Right ventricle myocardium superior (tissue), 1 donor: ENCODE measurements at regions not wholly inside any gene's neighbourhood (a gene's known extent, or its start where the extent isn't known, plus 50 kb on each side); places are given as distances from the start of the nearest gene placed in this dataset.

ENCODE experiments used
- ATAC-seq: fragments of 200-7000 bp; cut with Tn5 transposase; one replicate; pipeline ENCODE4 v1.9.1; 2020; ENCODE audit warnings: mild to moderate bottlenecking; ENCODE audit not compliant: poor library complexity
- DNase-seq: peaks from one replicate; pipeline ENCODE4 v3.0.0-alpha.2; 2020
- intact Hi-C: fragments of 100-400 bp; cut with DNase I; formaldehyde crosslinking; loops from one replicate; pipeline ENCODE4 v1.11.2; 2022
- donor health status: DM: no; HTN: yes; CAD: no; lungs with severe emphysema.

DNA sequence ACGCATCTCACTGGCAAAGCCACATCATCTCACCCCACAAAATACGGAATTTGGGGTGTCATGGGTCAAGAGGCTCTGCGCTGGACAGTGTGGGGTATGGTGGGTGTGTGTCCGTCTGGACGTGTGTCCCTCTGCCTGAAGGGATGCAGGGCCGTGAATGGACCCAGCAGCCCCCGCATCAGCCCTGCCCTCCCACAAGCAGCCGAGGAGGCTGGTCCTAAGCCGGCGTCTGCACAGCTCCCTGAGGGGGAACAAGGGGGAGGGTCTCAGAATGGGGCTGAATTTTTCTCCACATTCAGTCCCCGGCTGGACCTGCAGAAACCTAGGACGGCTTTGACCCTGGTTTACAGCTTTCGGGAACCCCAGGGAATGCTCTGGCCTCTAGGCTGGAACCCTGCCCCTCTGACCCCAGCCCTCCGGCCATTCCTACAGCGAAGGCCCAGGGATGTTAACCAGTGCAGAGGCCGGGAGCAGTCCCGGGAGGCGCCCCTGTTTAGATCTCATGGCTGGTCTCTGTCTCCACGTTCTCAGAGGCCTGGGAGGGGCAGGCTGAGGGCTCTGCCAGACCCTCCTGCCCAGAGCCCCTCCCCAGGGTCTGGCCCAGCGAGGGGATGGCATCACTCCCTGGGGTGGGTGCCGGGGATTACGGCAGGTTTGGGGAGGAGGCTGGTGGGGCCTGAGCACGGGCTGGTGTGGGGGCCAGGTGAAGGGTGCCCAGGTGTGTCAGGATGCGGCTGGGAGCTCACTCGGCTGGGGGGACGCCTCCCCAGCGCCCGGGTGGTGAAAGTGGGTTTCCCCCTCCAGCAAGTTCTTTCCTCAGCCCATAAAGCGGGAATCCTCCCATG is 156.5 kb upstream of the C14orf180 start:
- DNase-seq (no peak), ATAC-seq (no peak)
- intact Hi-C loops, result no loop called here

DNA sequence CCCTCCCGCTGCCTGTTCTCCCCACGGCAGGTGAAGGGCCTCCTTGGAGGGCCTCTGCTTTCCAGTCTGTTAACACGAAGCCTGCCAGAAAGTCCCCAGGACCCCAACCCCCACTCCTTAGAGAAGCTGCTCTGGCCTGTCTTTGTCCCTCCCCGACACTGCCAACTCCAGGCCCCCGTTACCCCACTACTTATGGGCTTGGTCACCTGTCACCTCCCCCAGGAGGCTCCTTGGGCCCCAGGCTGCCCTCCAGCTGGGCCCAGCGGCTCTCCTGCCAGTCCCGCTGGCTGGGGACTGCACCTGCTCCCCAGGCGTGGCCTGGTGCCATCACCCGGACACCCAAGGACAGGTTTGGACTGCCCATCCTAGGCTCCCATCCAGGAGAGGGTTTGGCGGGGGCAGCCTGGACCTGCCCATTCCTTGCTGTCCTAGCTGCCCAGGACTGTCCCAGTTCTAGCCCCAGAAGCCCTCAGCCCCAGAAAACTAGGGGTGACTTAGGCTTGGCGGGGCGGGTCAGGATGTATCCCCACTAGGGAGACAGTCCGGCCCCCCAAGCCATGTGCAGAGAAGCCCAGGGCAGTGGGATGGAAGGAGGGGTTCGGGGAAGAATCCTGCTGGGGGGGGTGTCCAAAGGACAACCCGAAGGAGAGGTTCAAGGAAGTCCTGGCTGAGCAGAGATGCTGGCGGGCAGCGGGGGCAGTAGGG is 155.7 kb upstream of the C14orf180 start:
- ATAC-seq, result no peak
- no peak for DNase-seq
- intact Hi-C loops, result no loop called here

DNA sequence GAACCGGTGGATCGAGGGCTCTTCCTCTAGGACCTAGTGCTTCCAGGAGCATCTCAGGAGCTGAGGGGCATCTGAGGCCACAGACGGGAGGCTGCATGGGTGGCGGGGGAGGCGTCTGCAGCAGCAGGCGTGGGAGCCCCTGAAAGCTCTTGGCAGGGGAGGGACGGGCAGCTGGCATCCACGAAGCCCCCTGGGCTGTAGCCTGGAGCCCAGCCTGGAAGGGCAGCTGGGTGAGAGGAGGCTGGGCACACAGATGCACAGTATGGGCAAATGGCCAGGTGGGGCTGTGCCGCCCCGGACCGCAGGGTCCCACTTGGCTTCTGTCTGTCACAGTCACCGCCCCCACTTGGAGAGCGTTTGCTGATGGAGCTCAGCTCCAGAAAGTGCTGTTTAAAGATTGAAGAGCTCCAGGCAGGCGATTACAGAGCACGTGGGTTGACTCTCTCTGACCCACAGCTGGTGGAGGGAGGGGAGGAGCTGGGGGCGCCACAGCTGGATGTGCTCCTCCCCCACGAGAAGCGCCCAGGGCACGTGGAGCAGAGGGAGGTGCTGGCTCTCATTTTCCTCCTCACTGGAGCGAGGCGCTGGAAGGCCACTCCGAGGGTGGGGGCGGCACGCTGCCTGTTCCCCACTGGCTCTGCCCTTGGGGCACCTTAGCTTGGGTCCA is 155.0 kb upstream of the C14orf180 start:
- peak; percentile 29 for DNase-seq
- ATAC-seq, result no peak
- intact Hi-C loops, result no loop called here

DNA sequence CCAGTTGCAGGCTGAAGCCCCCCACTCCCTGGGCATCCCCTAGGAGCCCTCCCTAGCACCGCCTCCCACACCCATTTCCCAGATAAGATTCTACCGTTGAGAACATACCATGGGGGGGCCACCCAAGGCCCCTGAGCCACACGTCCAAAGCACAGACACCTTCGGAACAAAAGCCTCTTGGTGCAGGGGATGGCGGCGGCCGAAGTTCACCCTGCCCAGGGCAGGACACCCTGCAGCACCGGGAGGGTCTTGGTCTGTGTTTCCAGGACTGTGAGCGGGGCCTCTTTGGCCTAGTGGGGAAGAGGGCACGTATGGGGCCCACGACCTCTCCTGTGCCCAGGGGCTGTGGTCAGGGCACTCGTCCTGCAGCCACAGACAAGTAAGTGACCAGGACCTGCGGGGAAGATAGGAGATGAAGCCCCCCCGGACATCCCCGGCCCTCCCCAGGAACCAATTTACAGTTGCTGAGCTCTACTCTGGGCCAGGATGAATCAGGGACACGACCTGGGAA is 154.3 kb upstream of the C14orf180 start:
- DNase-seq, result no peak
- intact Hi-C loops, result no loop called here
- ATAC-seq, result no peak

DNA sequence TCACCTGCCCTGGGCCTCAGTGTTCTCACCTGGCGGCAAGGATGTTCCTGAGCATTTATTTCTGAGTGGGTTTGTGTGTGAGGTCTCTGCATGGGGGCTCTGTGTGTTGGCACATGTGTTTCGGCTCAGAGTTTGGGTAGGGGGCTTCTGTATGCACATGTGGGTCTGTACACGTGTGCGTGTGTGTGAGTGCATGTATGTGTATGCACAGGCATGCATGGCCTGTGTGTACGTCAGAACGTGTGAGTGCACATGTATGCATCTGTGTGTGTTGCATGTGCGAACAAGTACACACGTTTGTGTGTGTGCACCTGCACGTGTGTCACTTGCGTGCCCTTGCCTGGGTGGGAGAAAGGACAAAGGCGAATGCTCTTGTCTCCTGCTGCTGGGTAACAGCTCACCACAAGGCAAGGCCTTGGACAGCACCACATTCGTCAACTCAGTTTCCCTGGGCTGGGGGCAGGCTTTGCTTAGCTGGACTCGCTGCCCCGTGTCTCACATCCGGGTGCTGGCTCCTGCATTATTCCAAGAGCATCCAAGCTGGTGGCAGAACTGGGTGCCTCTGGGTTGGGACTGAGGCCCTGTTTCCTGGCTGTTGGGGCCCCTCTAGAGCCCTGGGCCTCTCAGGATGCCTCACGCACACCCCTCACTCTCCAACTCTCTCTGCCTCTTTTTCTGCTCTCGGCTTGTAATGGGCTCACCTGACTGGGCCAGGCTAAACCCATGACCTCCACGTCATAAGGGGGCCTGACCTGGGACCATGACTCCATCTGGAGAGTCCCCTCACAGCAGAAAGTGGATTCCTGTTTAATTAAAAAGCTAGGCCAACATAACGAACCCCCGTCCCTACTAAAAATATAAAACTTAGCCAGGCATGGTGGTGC is 153.6 kb upstream of the C14orf180 start:
- intact Hi-C loops, result no loop called here
- no peak for ATAC-seq
- no peak for DNase-seq

DNA sequence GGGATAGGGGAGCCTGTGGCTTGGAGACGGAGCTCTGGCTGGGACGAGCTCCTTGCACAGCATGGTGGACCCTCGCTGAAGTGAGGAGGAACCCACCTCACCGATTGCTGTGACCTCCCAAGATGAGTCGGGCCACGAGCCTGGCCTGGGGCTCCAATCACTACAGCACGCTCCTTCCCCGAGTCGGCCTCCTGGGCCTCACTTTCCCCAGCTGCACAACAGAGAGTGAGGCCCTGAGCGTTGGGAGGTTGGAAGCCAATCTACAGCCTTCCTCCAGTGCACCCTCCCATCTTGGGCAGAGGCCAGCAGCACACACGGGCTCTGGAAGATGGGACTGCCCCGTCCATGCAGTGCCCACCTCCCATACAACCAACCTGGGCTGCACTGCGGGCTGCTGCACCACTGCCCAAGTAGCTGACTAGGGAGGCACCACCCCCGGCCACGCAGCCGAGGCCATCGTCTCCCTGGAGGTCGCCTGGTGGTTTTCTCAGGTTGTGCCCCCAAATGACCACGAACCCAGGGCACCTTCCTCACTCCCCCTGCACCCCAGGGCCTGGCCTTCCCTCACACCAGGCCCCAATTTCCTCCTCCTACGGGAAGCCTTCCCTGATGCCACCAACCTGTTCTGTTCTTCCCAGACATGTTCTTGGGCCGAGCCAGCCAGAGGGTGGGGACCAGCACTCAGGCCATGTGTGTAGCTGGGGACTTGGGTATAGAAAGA is 152.3 kb upstream of the C14orf180 start:
- DNase-seq, result peak; percentile 22
- ATAC-seq, result no peak
- intact Hi-C loops, result no loop called here

DNA sequence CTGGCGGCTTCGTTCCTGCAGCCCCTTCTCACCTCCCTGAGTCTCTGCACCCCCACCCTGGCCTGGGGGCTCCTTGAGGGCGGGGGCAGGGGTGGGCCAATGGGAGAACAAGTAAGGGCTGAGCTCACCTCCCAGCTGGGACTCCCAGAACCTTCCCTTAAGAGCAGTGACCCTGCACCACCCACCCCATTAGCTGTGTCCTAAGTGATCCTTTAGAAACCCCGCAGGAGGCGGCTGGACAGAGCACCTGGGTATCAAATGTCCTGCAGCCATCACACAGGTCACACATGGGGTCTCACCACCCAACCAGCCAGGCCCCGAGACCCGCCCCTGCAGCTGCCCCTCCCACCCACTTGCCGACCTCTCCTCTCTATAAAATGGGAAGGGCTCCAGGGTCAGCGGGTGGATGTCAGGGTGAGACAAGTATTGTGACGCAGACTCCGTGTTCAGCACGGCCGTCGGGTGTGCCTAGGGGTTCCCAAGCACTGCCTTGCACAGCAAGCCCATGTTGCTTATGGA is 151.2 kb upstream of the C14orf180 start:
- ATAC-seq (no peak), DNase-seq (peak; percentile 27)
- intact Hi-C loops, result no loop called here

DNA sequence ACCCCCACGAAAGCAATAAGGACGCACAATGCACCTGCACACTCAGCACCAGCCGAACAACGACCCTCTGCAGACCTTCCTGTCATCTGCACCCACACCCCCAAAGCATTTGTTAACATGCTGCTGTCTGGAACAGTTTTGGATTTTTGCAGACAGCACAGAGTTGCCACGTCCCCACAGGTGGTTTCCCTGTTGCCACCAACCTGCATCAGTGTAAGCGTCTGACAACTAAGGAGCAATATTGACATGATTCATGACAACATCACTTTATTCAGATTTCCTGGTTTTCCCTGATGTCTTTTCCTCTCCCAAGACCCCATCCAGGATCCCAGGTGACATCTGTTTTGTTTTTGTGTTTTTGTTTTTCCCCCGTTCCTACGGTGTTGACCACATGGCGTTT is 150.7 kb upstream of the C14orf180 start:
- DNase-seq (no peak), ATAC-seq (no peak)
- intact Hi-C loops, result no loop called here

DNA sequence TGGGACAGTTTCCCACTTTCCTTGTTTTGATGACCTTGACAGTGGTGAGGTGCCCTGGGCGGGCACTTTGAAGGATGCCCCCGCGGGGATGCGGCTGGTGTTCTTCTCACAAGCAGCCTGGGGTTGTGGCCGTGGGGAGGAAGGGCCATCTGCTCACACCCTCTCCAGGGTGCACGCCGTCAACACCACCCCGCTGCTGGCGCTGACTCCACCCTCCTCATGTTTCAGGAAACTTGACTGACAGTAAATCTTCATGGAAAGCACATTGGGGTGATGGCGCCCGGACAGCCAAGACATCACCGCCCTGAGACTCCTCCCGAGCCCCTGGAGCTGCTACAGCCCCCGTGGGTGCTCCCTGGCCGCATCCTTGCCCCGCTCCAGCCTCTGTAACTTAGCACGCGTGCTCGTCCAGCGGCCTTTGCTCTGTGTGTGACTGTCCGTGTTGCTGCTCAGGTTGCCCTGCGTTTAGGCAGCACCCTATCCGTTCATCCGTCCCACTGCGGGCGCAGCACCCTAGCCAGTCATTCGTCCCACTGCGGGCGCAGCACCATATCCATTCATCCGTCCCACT is 150.2 kb upstream of the C14orf180 start:
- intact Hi-C loops, result no loop called here
- ATAC-seq (no peak), DNase-seq (peak; percentile 34)

DNA sequence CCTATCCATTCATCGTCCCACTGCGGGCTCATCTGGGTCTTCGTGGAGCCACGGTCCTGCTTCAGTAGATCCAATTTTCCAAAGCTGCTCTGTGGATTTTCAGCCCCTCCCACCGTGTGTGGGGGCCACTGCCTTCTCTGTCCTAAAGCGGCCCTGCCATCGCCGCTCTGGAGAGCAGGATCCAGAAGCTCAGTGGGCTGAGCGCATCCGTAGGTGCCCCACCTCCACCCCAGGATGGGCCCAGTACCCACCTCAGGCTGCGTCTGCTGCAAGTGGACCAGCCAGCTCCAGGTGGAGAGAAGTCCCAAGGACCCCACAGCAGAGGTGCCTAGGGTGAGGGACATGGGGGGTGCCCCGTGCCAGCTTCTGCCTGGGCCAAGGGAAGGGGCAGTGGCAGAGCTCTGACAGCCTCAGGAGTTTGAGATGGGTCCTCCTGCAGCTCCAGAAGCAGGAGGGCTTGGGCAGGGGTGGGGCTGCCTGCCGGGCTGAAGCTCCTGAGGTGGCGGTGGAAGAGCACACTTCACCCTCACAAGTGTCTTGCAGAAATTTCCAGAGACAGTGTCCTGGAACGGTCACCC is 148.1 kb upstream of the C14orf180 start:
- DNase-seq (no peak), ATAC-seq (no peak)

DNA sequence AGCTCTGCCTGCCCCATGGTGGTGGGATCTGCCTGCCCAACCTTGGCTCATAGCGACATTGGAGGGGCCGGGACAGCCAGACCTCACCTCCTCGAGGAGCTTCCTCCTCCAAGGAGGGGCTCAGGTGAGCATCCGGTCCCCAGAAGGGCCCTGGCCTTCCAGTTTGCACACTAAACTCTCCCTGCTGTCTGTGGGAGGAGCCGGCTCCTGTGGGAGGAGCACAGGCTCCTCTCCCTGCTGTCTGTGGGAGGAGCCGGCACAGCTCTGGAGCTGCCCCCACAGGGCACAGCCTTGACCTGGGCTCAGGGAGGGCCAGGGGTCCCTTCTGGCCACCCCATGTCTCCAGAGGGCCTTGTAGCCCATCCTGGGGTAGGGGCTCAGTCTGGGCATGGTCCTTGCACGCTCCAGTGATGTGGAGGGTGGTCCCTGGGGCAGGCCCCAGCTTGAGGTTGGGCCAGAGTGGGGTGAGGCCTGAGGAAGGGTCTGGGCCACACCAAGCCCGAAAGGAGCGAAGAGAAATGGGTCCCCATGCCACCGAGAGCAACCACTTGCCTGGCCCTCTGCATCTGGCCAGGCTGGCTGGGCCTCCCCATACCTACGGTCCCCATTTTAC is 147.5 kb upstream of the C14orf180 start:
- intact Hi-C loops, result no loop called here

More for the DNA sequence above, 148.1 kb upstream of the C14orf180 start:
- intact Hi-C loops, result no loop called here

DNA sequence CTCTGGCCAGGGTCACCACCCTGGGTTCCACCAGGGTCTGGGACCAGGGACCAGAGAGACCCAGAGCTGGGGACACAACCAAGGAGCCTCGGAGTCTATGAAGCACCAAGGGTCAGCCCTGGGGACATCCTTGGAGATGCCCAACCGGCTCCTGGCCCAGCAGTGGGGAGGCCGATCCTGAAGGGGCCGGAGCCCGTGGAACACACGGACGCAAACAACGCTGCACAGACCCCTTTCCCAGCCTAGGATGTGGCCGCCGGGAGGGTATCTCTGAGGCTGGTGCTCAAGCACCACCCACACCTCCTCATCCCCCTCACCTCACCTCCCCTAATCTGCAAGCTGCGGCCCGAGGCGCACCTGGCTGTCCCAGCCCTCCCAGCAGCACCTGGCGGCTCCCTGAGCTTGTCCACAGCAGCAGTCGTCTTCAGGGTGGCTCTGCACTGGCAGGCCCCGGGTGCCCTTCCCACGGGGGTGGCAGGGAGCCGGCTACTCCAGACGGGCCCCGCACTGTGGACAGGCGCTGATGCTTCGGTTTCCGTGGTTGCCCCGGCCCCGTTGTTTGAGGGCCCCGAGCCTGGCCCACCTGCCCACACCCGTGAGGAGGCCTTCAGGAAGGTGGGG is 146.8 kb upstream of the C14orf180 start:
- ATAC-seq, result no peak
- intact Hi-C loops, result no loop called here
- DNase-seq, result peak; percentile 33

More for the DNA sequence above, 147.5 kb upstream of the C14orf180 start:
- ATAC-seq (no peak), DNase-seq (no peak)

DNA sequence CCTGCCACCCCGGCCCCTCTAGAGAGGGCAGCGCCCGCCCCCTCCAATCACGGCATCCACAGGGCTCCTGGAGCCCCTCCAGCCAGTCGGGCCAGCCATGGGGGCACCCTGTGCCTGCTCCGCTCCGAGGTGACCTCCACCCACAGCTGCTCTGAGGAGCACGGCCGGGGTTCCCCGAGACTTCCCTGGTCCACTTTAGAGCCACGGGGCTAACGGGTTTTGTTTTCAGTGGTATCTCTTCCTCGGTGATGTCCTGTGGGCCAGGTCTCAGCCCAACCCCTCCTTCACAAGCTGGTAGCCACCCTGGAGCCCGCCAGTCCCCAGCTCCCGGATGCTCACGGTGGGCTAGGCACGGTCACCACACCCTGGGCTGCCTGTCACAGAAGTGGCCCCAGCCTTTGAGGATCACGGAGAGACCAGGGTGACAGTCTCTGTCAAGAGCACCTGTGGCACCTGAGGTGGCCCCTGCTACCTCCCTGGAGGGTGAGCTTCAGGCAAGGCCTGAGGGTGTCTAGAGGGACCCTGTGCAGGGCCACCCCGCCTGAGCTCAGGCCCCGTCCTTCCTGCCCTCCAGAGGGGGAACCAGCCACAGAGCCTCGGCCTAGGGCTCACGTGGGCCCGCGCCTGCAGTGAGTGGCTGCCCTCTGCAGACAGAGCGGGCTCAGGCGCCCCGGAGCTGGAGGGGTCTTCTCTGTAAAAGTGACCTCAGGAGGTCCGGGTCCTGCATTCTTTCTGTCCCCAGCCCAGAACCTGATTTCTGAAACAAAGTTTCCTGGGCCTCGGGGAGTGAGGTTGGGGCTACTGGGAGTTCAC is 146.0 kb upstream of the C14orf180 start:
- no peak for ATAC-seq

DNA sequence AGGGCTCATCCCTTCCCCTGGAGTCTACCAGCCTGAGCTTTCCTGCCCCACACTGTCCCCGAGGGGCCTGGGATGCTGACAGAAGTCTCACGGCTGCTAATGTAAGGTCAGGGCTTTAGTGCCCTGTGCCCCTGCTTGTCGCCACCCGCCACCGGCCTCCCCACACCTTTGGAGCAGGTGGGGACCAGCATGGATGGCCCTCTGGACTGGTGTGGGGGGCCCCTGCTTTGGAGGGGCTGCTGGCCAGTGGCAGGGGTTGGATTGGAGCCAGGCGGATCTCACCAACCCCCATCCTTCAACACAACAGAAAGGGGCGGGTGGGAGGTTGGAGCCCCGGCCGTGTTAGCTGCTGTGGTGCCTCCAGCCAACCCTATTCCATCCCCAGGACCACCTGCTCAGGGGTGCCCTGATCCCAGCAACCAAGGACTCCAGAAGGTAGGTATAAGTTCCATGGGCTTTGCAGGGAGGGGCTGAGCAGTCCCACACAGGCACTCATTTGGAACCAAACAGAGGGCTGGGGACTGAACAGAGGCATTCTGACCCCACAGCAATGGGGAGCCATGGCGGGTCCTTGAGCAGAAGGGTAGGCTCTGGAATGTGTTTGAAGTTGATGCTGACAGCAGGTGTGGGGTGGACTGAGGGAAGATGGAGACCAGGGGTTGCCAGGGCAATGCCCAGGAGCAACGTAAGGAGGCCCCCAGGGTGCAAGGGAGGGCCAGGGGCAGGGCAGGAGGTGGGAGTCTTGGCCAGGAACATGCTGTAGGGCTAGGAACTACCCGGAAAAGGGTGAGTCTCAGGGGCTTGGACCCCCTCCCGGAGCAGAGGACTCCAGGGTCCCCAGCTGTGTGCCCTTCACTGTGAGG is 145.1 kb upstream of the C14orf180 start:
- ATAC-seq (no peak), DNase-seq (peak; percentile 32)
- intact Hi-C loops, result no loop called here

More for the DNA sequence above, 146.0 kb upstream of the C14orf180 start:
- peak; percentile 24 for DNase-seq
- intact Hi-C loops, result no loop called here
